Duodenal mucosa (tissue), 2 donors: ENCODE measurements at regions not wholly inside any gene's neighbourhood (a gene's known extent, or its start where the extent isn't known, plus 50 kb on each side); places are given as distances from the start of the nearest gene placed in this dataset.

ENCODE experiments used
- H3K27ac ChIP-seq: one replicate; pipeline ENCODE4 v1.7.0; 2013; ENCODE audit warnings: low read depth, low read length
- H3K27me3 ChIP-seq, 2 donors: one replicate each; pipeline ENCODE4 v1.7.0; 2013; ENCODE audit warnings: low read length in 2 of 2, control low read depth in 1 of 2; ENCODE audit not compliant: insufficient read depth in 2 of 2, control insufficient read depth in 1 of 2
- H3K36me3 ChIP-seq, 2 donors: one replicate each; pipeline ENCODE4 v1.7.0; 2013; ENCODE audit warnings: low read length in 2 of 2, control low read depth in 1 of 2; ENCODE audit not compliant: insufficient read depth in 2 of 2, control insufficient read depth in 1 of 2
- H3K4me1 ChIP-seq, 2 donors: one replicate each; pipeline ENCODE4 v1.7.0; 2013; ENCODE audit warnings: low read length in 2 of 2, control low read depth in 1 of 2; ENCODE audit not compliant: insufficient read depth in 2 of 2, control insufficient read depth in 1 of 2
- H3K4me3 ChIP-seq, 2 donors: one replicate each; pipeline ENCODE4 v1.7.0; 2013; ENCODE audit warnings: low read length in 2 of 2, low read depth in 1 of 2
- H3K9ac ChIP-seq, 2 donors: one replicate each; pipeline ENCODE4 v1.7.0; 2013; ENCODE audit warnings: low read length in 2 of 2, low read depth in 1 of 2
- H3K9me3 ChIP-seq, 2 donors: one replicate each; pipeline ENCODE4 v1.7.0; 2013; ENCODE audit warnings: low read length in 2 of 2, control low read depth in 1 of 2; ENCODE audit not compliant: control insufficient read depth in 1 of 2

GRCh38 chr2:204356151-204356641 lies 189.1 kb upstream of the PARD3B start:
- Histone ChIP-seq H3K9ac (no peak overlapping the region), H3K27me3 (no peaks in the 10 kb centered on the region), H3K4me3 (no peak overlapping the region), H3K36me3 (no peaks in the 10 kb centered on the region), H3K27ac (no peak overlapping the region), H3K4me1 (no peaks in the 10 kb centered on the region), H3K9me3 (no peaks in the 10 kb centered on the region)

DNA sequence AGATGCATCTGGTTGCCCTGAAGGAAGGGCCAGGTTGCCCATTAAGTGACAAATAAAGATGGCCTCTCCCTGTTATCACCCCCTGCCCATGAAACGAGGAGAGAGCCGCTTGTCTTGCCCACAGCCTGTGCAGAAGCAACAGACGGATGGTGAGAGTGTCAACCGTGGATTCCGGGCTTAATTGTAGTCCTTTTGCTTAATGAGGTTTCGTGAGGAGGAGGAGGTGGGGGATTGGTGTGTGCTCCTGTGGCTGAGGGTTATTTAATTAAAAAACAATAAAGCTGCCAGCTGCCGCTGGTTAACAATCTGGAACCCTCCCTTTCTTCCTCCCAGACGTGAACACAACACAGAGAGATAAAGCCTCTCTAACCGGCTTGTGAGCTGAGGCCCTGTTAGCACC lies 188.0 kb upstream of the PARD3B start:
- Histone ChIP-seq H3K36me3 (no peaks in the 10 kb centered on the region), H3K27me3 (no peaks in the 10 kb centered on the region)

DNA sequence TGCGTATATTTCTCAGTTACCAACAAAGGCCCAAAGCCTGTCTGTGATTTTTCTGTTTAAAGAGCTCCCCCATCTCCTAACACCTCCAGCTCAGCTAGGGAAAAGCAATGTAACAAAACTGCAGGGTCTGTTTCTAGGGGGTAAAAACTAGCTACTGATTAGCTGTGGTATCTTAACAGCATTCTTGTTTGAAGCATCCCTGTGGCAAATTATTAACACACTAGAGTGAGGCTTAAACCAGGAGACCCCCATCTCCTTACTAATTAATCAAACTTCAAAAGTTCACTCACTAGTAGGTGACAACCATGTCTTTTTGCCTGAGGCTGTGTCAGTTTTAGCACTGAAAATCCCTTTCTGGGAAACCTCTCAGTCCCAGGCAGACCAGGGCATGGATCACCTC lies 186.2 kb upstream of the PARD3B start:
- no peaks in the 10 kb centered on the region for H3K36me3 ChIP-seq

More for the DNA sequence above, 188.0 kb upstream of the PARD3B start:
- H3K9ac ChIP-seq, result no peak overlapping the region
- no peaks in the 10 kb centered on the region for H3K9me3 ChIP-seq
- no peak overlapping the region for H3K27ac ChIP-seq
- no peak overlapping the region for H3K4me3 ChIP-seq
- no peaks in the 10 kb centered on the region for H3K4me1 ChIP-seq

GRCh38 chr2:204360218-204361007 lies 184.9 kb upstream of the PARD3B start:
- Histone ChIP-seq H3K9me3 (no peaks in the 10 kb centered on the region), H3K4me3 (no peak overlapping the region), H3K27ac (no peak overlapping the region)

More for the DNA sequence above, 186.2 kb upstream of the PARD3B start:
- H3K9ac ChIP-seq, result no peak overlapping the region
- H3K4me3 ChIP-seq, result no peak overlapping the region
- no peaks in the 10 kb centered on the region for H3K9me3 ChIP-seq
- H3K27me3 ChIP-seq, result no peaks in the 10 kb centered on the region
- no peaks in the 10 kb centered on the region for H3K4me1 ChIP-seq
- no peak overlapping the region for H3K27ac ChIP-seq

GRCh38 chr2:204361738-204362137 lies 183.5 kb upstream of the PARD3B start:
- no peaks in the 10 kb centered on the region for H3K4me1 ChIP-seq
- no peaks in the 10 kb centered on the region for H3K36me3 ChIP-seq
- H3K4me3 ChIP-seq, result no peak overlapping the region
- H3K9ac ChIP-seq, result no peak overlapping the region
- H3K27me3 ChIP-seq, result no peaks in the 10 kb centered on the region
- no peak overlapping the region for H3K27ac ChIP-seq
- H3K9me3 ChIP-seq, result no peaks in the 10 kb centered on the region

More at GRCh38 chr2:204360218-204361007, 184.9 kb upstream of the PARD3B start:
- Histone ChIP-seq H3K27me3 (no peaks in the 10 kb centered on the region), H3K4me1 (no peaks in the 10 kb centered on the region), H3K36me3 (no peaks in the 10 kb centered on the region), H3K9ac (no peak overlapping the region)

DNA sequence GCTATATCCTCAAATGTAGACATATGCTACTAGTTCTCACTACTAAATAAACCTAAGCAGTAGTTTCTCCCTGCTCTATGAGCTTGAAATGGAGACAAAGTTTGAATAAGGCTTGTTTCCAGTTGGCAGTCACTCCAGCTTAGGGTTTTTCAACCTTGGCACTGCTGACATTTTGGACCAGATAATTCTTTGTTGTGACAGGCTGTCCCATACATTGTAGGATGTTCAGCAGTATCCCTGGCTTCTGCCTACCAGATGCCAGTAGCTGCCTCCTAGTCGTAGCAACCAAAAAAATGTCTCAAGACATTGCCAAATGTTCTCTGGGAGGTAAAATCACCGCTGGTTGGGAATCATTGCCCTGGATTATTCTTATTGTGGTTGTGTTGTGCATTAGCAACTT lies 182.7 kb upstream of the PARD3B start:
- Histone ChIP-seq H3K9ac (no peak overlapping the region), H3K4me1 (no peaks in the 10 kb centered on the region)

GRCh38 chr2:204363513-204363912 lies 181.8 kb upstream of the PARD3B start:
- no peaks in the 10 kb centered on the region for H3K4me1 ChIP-seq
- H3K4me3 ChIP-seq, result no peak overlapping the region
- H3K9ac ChIP-seq, result no peak overlapping the region
- H3K9me3 ChIP-seq, result no peaks in the 10 kb centered on the region
- no peaks in the 10 kb centered on the region for H3K36me3 ChIP-seq
- H3K27ac ChIP-seq, result no peak overlapping the region
- H3K27me3 ChIP-seq, result no peaks in the 10 kb centered on the region

More for the DNA sequence above, 182.7 kb upstream of the PARD3B start:
- Histone ChIP-seq H3K27ac (no peak overlapping the region), H3K9me3 (no peaks in the 10 kb centered on the region), H3K27me3 (no peaks in the 10 kb centered on the region), H3K36me3 (no peaks in the 10 kb centered on the region), H3K4me3 (no peak overlapping the region)

DNA sequence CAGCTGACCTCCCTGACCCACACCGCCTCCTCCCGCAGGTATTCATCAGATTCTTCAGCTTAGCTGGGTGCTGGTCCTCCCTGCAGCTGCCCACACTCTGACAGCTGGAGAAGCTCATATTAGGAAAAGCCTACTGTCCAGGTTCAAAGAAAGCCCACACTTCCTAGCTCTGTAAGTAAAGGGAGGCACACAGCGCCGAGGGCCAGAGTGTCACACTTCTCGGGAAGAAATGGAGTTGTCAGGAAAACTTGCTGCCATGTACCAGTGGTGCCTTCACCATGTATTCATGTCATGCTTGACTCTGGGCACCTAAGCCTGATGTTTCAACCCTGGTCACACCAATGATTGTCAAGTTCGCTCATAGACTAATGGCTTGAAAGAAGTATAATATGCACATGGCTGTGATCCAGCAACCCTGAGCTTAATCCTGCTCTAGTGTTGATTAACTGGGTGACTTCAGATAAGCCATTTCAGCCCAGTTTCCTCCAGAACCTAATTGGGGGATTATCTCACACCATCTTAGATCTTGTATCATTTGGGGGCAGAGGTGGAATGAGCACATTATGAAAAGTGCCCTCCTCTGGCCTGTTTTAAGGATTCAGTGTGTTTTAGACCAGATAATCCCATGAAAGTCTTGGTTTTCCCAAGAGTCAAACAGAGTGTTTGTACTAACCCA lies 180.3 kb upstream of the PARD3B start:
- Histone ChIP-seq H3K4me3 (no peak overlapping the region), H3K27ac (no peak overlapping the region), H3K36me3 (no peaks in the 10 kb centered on the region), H3K27me3 (no peaks in the 10 kb centered on the region), H3K9me3 (no peaks in the 10 kb centered on the region), H3K9ac (no peak overlapping the region), H3K4me1 (no peaks in the 10 kb centered on the region)

- H3K9ac ChIP-seq, result no peak overlapping the region
- no peak overlapping the region for H3K27ac ChIP-seq
- no peaks in the 10 kb centered on the region for H3K4me1 ChIP-seq
- no peaks in the 10 kb centered on the region for H3K27me3 ChIP-seq
- no peaks in the 10 kb centered on the region for H3K36me3 ChIP-seq
- no peak overlapping the region for H3K4me3 ChIP-seq
- no peaks in the 10 kb centered on the region for H3K9me3 ChIP-seq
Observed at GRCh38 chr2:204365811-204366210, 179.5 kb upstream of the PARD3B start.

- Histone ChIP-seq H3K4me3 (no peak overlapping the region), H3K9ac (no peak overlapping the region), H3K9me3 (no peaks in the 10 kb centered on the region), H3K36me3 (no peaks in the 10 kb centered on the region), H3K27ac (no peak overlapping the region), H3K4me1 (no peaks in the 10 kb centered on the region), H3K27me3 (no peaks in the 10 kb centered on the region)
Observed at GRCh38 chr2:204367466-204367865, 177.8 kb upstream of the PARD3B start.
